A549 (cell line): ENCODE measurements at regions not wholly inside any gene's neighbourhood (a gene's known extent, or its start where the extent isn't known, plus 50 kb on each side); places are given as distances from the start of the nearest gene placed in this dataset.

Experiments used
- ATAC-seq, 2 experiments: fragments of 200-7000 bp in 1 of 2; fragments of >200 bp in 1 of 2; cut with Nextera tagmentation in 1 of 2; cut with Tn5 transposase in 1 of 2; 3 replicates each; pipeline versions ENCODE4 v1.8.0 to v1.9.1; 2018 to 2020; ENCODE audit warnings: mild to moderate bottlenecking in 1 of 2, moderate library complexity in 1 of 2
- CTCF ChIA-PET: fragments of 300-600 bp; sonication (Branson Sonifier 250); formaldehyde crosslinking; extraction: SDS; loops from one replicate; lab custom pipeline; 2021; ENCODE audit warnings: antibody characterized with exemption, inconsistent platforms; lab: Yijun Ruan, JAX
- POLR2A ChIA-PET: fragments of 350-600 bp; formaldehyde crosslinking; extraction: SDS; loops from one replicate; lab custom pipeline; 2021; ENCODE audit warnings: antibody characterized with exemption, inconsistent platforms; lab: Yijun Ruan, JAX
- DNase-seq, 2 experiments: peaks; one replicate each; pipeline versions ENCODE4 v3.0.0 to v3.0.0-alpha.2; 2011 to 2016; ENCODE audit warnings: low read depth in 1 of 2, low spot score in 1 of 2
- FAIRE-seq: peaks from 2 replicates; lab custom pipeline; 2011; peaks lifted over from hg19 to GRCh38; lab: Jason Lieb, UNC
- H3K27ac ChIP-seq, 2 experiments: fragments of >200 bp; sonication (Bioruptor Twin); formaldehyde crosslinking; 3 replicates each; pipeline ENCODE4 v1.5.1; 2016 to 2017
- H3K4me1 ChIP-seq: fragments of >200 bp; sonication (Bioruptor Twin); formaldehyde crosslinking; 3 replicates; pipeline ENCODE4 v1.6.1; 2016
- H3K4me2 ChIP-seq: fragments of >200 bp; sonication (Bioruptor Twin); formaldehyde crosslinking; 3 replicates; pipeline ENCODE4 v1.6.1; 2016
- H3K4me3 ChIP-seq: fragments of >200 bp; sonication (Bioruptor Twin); formaldehyde crosslinking; 3 replicates; pipeline ENCODE4 v1.5.1; 2016
- H3K9me3 ChIP-seq: fragments of >200 bp; sonication (Bioruptor Twin); formaldehyde crosslinking; 3 replicates; pipeline ENCODE4 v1.6.1; 2016
- BHLHE40 ChIP-seq: IDR thresholded peaks from 2 replicates; pipeline ENCODE4 v1.6.1; 2012; ENCODE audit warnings: low read depth, low read length, inconsistent platforms
- CBX8 ChIP-seq: fragments of 200-600 bp; sonication (generic); IDR thresholded peaks from 2 replicates; pipeline ENCODE4 v1.6.1; 2016
- CEBPB ChIP-seq, 2 experiments: fragments of >200 bp in 1 of 2; sonication (Bioruptor Twin) in 1 of 2; formaldehyde crosslinking in 1 of 2; IDR thresholded peaks; 2 replicates each; pipeline ENCODE4 v1.6.1; 2012 to 2016
- CHD2 ChIP-seq: fragments of 150-350 bp; IDR thresholded peaks from 2 replicates; pipeline ENCODE4 v1.6.1; 2014; ENCODE audit warnings: low read length; ENCODE audit not compliant: partially characterized antibody
- EHF ChIP-seq: fragments of 250-450 bp; sonication (Bioruptor Pico); IDR thresholded peaks from 2 replicates; pipeline ENCODE4 v1.5.0; 2020; ENCODE audit warnings: mild to moderate bottlenecking
- EHMT2 ChIP-seq: fragments of 200-600 bp; sonication (generic); IDR thresholded peaks from 2 replicates; pipeline ENCODE4 v1.6.1; 2016; ENCODE audit warnings: antibody characterized with exemption, low read depth, mild to moderate bottlenecking, moderate library complexity
- FOSB ChIP-seq: fragments of 250-450 bp; sonication (Bioruptor Pico); IDR thresholded peaks from 2 replicates; pipeline ENCODE4 v1.5.0; 2020; ENCODE audit warnings: mild to moderate bottlenecking, moderate library complexity
- GATA3 ChIP-seq: IDR thresholded peaks from 2 replicates; pipeline ENCODE4 v1.6.1; 2012; ENCODE audit warnings: borderline replicate concordance
- HDAC2 ChIP-seq: fragments of 200-600 bp; sonication (generic); IDR thresholded peaks from 2 replicates; pipeline ENCODE4 v1.6.1; 2016
- HEYL ChIP-seq: fragments of 250-450 bp; sonication (Bioruptor Pico); IDR thresholded peaks from 2 replicates; pipeline ENCODE4 v1.8.0; 2021; ENCODE audit warnings: mild to moderate bottlenecking, moderate library complexity
- HOXB5 ChIP-seq: fragments of 250-450 bp; sonication (Bioruptor Pico); IDR thresholded peaks from 2 replicates; pipeline ENCODE4 v1.5.0; 2020; ENCODE audit warnings: mild to moderate bottlenecking, moderate library complexity
- MAFK ChIP-seq: fragments of 450-650 bp; IDR thresholded peaks from 2 replicates; pipeline ENCODE4 v1.6.1; 2014; ENCODE audit not compliant: partially characterized antibody
- MAZ ChIP-seq: fragments of 150-350 bp; IDR thresholded peaks from 2 replicates; pipeline ENCODE4 v1.6.1; 2014; ENCODE audit warnings: antibody characterized with exemption, low read depth, low read length, borderline replicate concordance
- MYC ChIP-seq: IDR thresholded peaks from 2 replicates; pipeline ENCODE4 v1.6.1; 2012; ENCODE audit warnings: mild to moderate bottlenecking, inconsistent platforms, low read length, improper control_type of control experiment, borderline replicate concordance
- NFE2L2 ChIP-seq: fragments of 150-350 bp; conservative IDR thresholded peaks from 2 replicates; pipeline ENCODE4 v1.6.1; 2014; ENCODE audit warnings: low read length
- NPAS2 ChIP-seq: fragments of 250-450 bp; sonication (Bioruptor Pico); IDR thresholded peaks from 2 replicates; pipeline ENCODE4 v1.8.0; 2022; ENCODE audit warnings: mild to moderate bottlenecking, moderate library complexity, borderline replicate concordance
- POLR2A ChIP-seq: IDR thresholded peaks from 2 replicates; pipeline ENCODE4 v1.6.1; 2012; ENCODE audit warnings: mild to moderate bottlenecking, low read length
- RAD21 ChIP-seq, 2 experiments: fragments of >200 bp in 1 of 2; sonication (Bioruptor Twin) in 1 of 2; formaldehyde crosslinking in 1 of 2; IDR thresholded peaks in 1 of 2; conservative IDR thresholded peaks in 1 of 2; 2 replicates in 1 of 2; 3 replicates in 1 of 2; pipeline ENCODE4 v1.6.1; 2012 to 2018; ENCODE audit warnings: inconsistent platforms in 1 of 2
- RFX5 ChIP-seq: fragments of 450-650 bp; IDR thresholded peaks from 2 replicates; pipeline ENCODE4 v1.7.1; 2014; ENCODE audit warnings: antibody characterized with exemption, mild to moderate bottlenecking, moderate library complexity
- RNF2 ChIP-seq: fragments of 200-600 bp; sonication (generic); IDR thresholded peaks from 2 replicates; pipeline ENCODE4 v1.6.1; 2016; ENCODE audit warnings: low read depth, mild to moderate bottlenecking, antibody characterized with exemption, moderate library complexity, borderline replicate concordance
- SREBF2 ChIP-seq: fragments of 450-650 bp; IDR thresholded peaks from 2 replicates; pipeline ENCODE4 v1.6.1; 2014; ENCODE audit warnings: mild to moderate bottlenecking, moderate library complexity
- ZFP36 ChIP-seq: fragments of 450-650 bp; IDR thresholded peaks from 2 replicates; pipeline ENCODE4 v1.6.1; 2014; ENCODE audit warnings: borderline replicate concordance; ENCODE audit not compliant: partially characterized antibody
- ZNF302 ChIP-seq: fragments of 250-450 bp; sonication (Bioruptor Pico); IDR thresholded peaks from 2 replicates; pipeline ENCODE4 v1.9.0; 2021; ENCODE audit warnings: inconsistent platforms, mild to moderate bottlenecking, moderate library complexity
- WGBS: methylation state at CpG from one replicate; pipeline ENCODE4 v1.1.6; 2017; ENCODE audit errors: missing lambda C conversion rate; 5-methylcytosine and 5-hydroxymethylcytosine counted together
- TF ChIP-seq, protein P1 (sequence below): fragments of >200 bp; sonication (Bioruptor Twin); formaldehyde crosslinking; IDR thresholded peaks from 3 replicates; pipeline ENCODE4 v1.5.1; 2016
- TF ChIP-seq, protein P2 (sequence below): fragments of 250-450 bp; sonication (Bioruptor Pico); IDR thresholded peaks from 2 replicates; pipeline ENCODE4 v1.5.0; 2021; ENCODE audit warnings: mild to moderate bottlenecking, moderate library complexity, borderline replicate concordance
- TF ChIP-seq, protein P3 (sequence below): fragments of 250-450 bp; sonication (Bioruptor Pico); IDR thresholded peaks from 2 replicates; pipeline ENCODE4 v1.5.0; 2020; ENCODE audit warnings: low read depth, mild to moderate bottlenecking, moderate library complexity
- TF ChIP-seq, protein P4 (sequence below): IDR thresholded peaks from 2 replicates; pipeline ENCODE4 v1.6.1; 2012; ENCODE audit warnings: low read depth, borderline replicate concordance
- TF ChIP-seq, protein P5 (sequence below): fragments of 450-650 bp; IDR thresholded peaks from 2 replicates; pipeline ENCODE4 v1.6.1; 2014; ENCODE audit warnings: antibody characterized with exemption
- TF ChIP-seq, protein P6 (sequence below): fragments of >200 bp; sonication (Bioruptor Twin); formaldehyde crosslinking; IDR thresholded peaks from 2 replicates; pipeline ENCODE4 v1.6.1; 2016

DNA sequence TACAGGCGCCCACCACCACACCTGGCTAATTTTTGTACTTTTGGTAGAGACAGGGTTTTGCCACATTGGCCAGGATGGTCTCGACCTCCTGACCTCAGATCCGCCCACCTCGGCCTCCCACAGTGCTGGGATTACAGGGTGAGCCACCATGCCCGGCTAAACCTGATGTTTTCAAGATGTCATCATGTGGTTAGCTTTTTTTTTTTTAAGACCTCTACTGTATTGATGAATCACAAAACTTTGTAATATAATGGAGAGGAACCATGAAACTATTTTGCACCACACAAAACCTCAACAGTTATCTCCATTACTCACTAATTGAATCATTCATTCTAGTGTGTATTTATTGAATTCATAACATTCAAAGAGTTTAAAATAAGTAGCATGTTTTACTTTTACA is 94.7 kb upstream of the NEIL3 start:
- Histone ChIP-seq H3K4me1 (no peaks in the 10 kb centered on the region), H3K4me2 (no peak overlapping the region), H3K4me3 (no peak overlapping the region), H3K9me3 (no peaks in the 10 kb centered on the region)
- 60% methylated on average over 5 of the region's 5 CpGs for WGBS
- DNase-seq: no peak
- POLR2A ChIA-PET: no interaction called here
- CTCF ChIA-PET: no interaction called here
- no peak for TF ChIP-seq CBX8
- no peak for TF ChIP-seq ZNF302 (CRISPR knock-in tag)
- TF ChIP-seq HEYL (CRISPR knock-in tag): no peak
- TF ChIP-seq, protein P1, sequence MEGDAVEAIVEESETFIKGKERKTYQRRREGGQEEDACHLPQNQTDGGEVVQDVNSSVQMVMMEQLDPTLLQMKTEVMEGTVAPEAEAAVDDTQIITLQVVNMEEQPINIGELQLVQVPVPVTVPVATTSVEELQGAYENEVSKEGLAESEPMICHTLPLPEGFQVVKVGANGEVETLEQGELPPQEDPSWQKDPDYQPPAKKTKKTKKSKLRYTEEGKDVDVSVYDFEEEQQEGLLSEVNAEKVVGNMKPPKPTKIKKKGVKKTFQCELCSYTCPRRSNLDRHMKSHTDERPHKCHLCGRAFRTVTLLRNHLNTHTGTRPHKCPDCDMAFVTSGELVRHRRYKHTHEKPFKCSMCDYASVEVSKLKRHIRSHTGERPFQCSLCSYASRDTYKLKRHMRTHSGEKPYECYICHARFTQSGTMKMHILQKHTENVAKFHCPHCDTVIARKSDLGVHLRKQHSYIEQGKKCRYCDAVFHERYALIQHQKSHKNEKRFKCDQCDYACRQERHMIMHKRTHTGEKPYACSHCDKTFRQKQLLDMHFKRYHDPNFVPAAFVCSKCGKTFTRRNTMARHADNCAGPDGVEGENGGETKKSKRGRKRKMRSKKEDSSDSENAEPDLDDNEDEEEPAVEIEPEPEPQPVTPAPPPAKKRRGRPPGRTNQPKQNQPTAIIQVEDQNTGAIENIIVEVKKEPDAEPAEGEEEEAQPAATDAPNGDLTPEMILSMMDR: no peak
- TF ChIP-seq RAD21 (conservative IDR thresholded peaks at IDR 0.05 in 1 of 2, IDR thresholded peaks at IDR 0.05 in 1 of 2): no peak
- TF ChIP-seq, protein P2, sequence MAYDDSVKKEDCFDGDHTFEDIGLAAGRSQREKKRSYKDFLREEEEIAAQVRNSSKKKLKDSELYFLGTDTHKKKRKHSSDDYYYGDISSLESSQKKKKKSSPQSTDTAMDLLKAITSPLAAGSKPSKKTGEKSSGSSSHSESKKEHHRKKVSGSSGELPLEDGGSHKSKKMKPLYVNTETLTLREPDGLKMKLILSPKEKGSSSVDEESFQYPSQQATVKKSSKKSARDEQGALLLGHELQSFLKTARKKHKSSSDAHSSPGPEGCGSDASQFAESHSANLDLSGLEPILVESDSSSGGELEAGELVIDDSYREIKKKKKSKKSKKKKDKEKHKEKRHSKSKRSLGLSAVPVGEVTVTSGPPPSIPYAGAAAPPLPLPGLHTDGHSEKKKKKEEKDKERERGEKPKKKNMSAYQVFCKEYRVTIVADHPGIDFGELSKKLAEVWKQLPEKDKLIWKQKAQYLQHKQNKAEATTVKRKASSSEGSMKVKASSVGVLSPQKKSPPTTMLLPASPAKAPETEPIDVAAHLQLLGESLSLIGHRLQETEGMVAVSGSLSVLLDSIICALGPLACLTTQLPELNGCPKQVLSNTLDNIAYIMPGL (CRISPR knock-in tag): no peak
- TF ChIP-seq SREBF2: no peak
- TF ChIP-seq POLR2A: no peak
- TF ChIP-seq FOSB: no peak
- TF ChIP-seq EHF (CRISPR knock-in tag): no peak
- TF ChIP-seq MAFK: no peak
- TF ChIP-seq EHMT2: no peak
- TF ChIP-seq, protein P3, sequence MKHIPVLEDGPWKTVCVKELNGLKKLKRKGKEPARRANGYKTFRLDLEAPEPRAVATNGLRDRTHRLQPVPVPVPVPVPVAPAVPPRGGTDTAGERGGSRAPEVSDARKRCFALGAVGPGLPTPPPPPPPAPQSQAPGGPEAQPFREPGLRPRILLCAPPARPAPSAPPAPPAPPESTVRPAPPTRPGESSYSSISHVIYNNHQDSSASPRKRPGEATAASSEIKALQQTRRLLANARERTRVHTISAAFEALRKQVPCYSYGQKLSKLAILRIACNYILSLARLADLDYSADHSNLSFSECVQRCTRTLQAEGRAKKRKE (CRISPR knock-in tag): no peak
- TF ChIP-seq CEBPB (IDR thresholded peaks at IDR 0.05): no peak
- no peak for TF ChIP-seq MYC
- TF ChIP-seq, all 56 proteins: peak for 0
- FAIRE-seq (no peak), ATAC-seq (no peak)
- no peak overlapping the region for H3K27ac ChIP-seq

DNA sequence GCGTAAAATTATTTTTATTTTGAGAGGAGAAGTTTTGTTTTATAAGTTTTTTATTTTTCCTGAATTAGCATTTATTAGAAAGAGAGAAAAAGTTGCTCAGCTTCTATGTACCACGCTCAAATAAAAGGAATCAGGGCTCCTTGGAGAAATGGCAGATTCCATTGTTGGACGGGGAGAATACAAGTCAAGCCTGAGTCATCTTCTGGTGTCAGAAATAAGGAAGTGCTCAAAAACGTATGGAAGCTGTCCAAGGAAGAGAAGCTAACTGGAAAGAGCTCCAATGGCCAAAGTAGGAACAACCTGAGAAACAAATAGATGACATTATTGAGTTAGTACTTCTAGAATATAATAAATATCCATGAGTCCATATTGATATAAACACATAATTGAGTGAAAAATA is 89.3 kb upstream of the NEIL3 start:
- H3K9me3 ChIP-seq: no peaks in the 10 kb centered on the region
- no peak for ATAC-seq
- no peak for TF ChIP-seq NFE2L2
- TF ChIP-seq RFX5: no peak
- no peak for TF ChIP-seq ZFP36
- no peak for TF ChIP-seq GATA3
- TF ChIP-seq, protein P4, sequence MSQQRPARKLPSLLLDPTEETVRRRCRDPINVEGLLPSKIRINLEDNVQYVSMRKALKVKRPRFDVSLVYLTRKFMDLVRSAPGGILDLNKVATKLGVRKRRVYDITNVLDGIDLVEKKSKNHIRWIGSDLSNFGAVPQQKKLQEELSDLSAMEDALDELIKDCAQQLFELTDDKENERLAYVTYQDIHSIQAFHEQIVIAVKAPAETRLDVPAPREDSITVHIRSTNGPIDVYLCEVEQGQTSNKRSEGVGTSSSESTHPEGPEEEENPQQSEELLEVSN: no peak
- no peak for TF ChIP-seq HEYL (CRISPR knock-in tag)
- TF ChIP-seq HOXB5 (CRISPR knock-in tag): no peak
- TF ChIP-seq RNF2: no peak
- TF ChIP-seq POLR2A: no peak
- TF ChIP-seq NPAS2 (CRISPR knock-in tag): no peak
- TF ChIP-seq, protein P5, sequence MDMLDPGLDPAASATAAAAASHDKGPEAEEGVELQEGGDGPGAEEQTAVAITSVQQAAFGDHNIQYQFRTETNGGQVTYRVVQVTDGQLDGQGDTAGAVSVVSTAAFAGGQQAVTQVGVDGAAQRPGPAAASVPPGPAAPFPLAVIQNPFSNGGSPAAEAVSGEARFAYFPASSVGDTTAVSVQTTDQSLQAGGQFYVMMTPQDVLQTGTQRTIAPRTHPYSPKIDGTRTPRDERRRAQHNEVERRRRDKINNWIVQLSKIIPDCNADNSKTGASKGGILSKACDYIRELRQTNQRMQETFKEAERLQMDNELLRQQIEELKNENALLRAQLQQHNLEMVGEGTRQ: no peak
- TF ChIP-seq CHD2: no peak
- no peak for TF ChIP-seq BHLHE40
- TF ChIP-seq, protein P6, sequence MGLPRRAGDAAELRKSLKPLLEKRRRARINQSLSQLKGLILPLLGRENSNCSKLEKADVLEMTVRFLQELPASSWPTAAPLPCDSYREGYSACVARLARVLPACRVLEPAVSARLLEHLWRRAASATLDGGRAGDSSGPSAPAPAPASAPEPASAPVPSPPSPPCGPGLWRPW: no peak
- TF ChIP-seq HDAC2: no peak
- TF ChIP-seq RAD21 (conservative IDR thresholded peaks at IDR 0.05 in 1 of 2, IDR thresholded peaks at IDR 0.05 in 1 of 2): no peak
- no peak for TF ChIP-seq SREBF2
- TF ChIP-seq MAZ: no peak
- FAIRE-seq: no peak
- ChIA-PET CTCF (no interaction called here), POLR2A (no interaction called here)
- H3K4me3 ChIP-seq: no peak overlapping the region
- no peak overlapping the region for H3K4me2 ChIP-seq
- WGBS: 59% methylated on average over 4 of the region's 4 CpGs
- no peak for DNase-seq
- H3K27ac ChIP-seq: no peak overlapping the region
- no peaks in the 10 kb centered on the region for H3K4me1 ChIP-seq
